ENCODE measurements at regions not wholly inside any gene's neighbourhood (a gene's known extent, or its start where the extent isn't known, plus 50 kb on each side); places are given as distances from the start of the nearest gene placed in this dataset.
"Not testable (repeated sequence)": the region's sequence is repeated elsewhere in the genome, so short reads cannot be mapped to it uniquely, and the experiment has no call there.

DNA sequence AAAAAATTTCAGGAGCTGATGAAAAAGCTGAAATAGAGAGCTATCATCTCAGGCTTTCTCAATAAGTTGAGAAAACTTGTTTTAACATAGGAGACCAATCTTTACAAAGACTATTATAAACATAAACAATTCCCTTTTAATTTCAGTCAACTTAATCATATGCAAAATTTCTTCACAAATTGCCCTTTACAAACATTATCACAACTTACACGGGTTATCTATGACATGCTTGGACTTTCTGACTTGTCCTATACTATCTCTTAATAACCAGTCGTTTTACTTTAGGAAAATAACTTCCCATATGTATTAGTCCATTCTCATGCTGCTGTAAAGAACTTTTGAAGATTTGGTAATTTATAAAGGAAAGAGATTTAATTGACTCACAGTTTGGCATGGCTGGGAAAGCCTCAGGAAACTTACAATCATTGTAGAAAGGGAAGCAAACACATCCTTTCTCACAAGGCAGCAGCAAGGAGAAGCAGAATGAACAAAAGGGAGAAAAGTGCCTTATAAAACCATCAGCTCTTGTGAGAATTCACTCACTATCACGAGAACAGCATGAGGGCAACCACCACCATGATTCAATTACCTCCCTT, 1583.7 kb upstream of the CELF4 start:
- Histone ChIP-seq H3K27me3 (no peaks in the 10 kb centered on the region), H3K27ac (no peak overlapping the region), H3K4me1 (no peaks in the 10 kb centered on the region), H3K9me3 (peaks cover 0 to 2% (median 0%) of the 10 kb centered on the region in 4 donors), H3K4me3 (no peak overlapping the region), H3K36me3 (no peaks in the 10 kb centered on the region)
- WGBS, 2 donors: 63 to 71% methylated on average over 3 of the region's 3 CpGs
- DNase-seq: no peak
- TF ChIP-seq, protein P1, sequence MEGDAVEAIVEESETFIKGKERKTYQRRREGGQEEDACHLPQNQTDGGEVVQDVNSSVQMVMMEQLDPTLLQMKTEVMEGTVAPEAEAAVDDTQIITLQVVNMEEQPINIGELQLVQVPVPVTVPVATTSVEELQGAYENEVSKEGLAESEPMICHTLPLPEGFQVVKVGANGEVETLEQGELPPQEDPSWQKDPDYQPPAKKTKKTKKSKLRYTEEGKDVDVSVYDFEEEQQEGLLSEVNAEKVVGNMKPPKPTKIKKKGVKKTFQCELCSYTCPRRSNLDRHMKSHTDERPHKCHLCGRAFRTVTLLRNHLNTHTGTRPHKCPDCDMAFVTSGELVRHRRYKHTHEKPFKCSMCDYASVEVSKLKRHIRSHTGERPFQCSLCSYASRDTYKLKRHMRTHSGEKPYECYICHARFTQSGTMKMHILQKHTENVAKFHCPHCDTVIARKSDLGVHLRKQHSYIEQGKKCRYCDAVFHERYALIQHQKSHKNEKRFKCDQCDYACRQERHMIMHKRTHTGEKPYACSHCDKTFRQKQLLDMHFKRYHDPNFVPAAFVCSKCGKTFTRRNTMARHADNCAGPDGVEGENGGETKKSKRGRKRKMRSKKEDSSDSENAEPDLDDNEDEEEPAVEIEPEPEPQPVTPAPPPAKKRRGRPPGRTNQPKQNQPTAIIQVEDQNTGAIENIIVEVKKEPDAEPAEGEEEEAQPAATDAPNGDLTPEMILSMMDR (IDR thresholded peaks at IDR 0.05): no peak
- TF ChIP-seq EP300 (IDR thresholded peaks at IDR 0.05): no peak
- TF ChIP-seq POLR2AphosphoS5 (IDR thresholded peaks at IDR 0.05): no peak
- no peak for TF ChIP-seq POLR2A (IDR thresholded peaks at IDR 0.05)
- intact Hi-C loops (cut with DNase I): no loop called here

DNA sequence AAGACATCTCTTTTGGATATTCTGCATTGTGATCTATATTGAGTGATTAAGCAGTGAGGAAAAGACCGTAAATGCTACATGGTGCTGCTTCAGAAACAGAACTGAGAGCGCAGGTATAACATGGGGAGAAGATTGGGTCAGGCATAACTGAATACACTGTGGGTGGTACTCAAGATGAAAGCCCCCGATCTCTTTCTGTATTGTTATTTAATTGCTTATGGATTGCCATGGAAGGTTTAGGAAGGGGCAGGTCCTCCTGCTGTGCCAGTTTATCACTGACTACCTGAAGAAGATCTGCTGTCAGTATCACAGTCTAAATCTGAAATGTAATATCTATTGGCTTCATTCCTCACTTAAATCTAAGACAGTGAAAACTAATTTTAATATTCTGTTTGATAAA, 1568.7 kb upstream of the CELF4 start:
- no peaks in the 10 kb centered on the region for H3K36me3 ChIP-seq
- H3K4me1 ChIP-seq: no peaks in the 10 kb centered on the region
- H3K27me3 ChIP-seq: no peaks in the 10 kb centered on the region
- no peak for DNase-seq
- TF ChIP-seq POLR2A (IDR thresholded peaks at IDR 0.05): no peak
- TF ChIP-seq EP300 (IDR thresholded peaks at IDR 0.05): no peak
- TF ChIP-seq, protein P1 (IDR thresholded peaks at IDR 0.05): no peak
- TF ChIP-seq POLR2AphosphoS5 (IDR thresholded peaks at IDR 0.05): no peak
- H3K9me3 ChIP-seq: no peaks in the 10 kb centered on the region
- no peak overlapping the region for H3K4me3 ChIP-seq
- H3K27ac ChIP-seq: no peak overlapping the region
- intact Hi-C loops (cut with DNase I): no loop called here
- WGBS, 2 donors: 90 to 93% methylated on average over 3 of the region's 3 CpGs

DNA sequence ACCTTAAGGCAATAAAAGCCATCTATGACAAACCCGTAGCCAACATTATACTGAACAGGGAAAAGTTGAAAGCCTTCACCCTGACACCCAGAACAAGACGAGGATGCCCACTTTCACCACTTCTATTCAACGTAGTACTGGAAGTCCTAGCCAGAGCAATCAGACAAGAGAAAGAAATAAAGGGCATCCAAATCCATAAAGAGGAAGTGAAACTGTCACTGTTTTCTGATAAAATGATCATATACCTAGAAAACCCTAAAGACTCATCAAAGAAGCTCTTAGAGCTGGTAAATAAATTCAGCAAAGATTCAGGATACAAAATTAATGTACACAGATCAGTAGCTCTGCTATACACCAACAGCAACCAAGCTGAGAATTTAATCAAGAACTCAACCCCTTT, 1561.9 kb upstream of the CELF4 start:
- H3K36me3 ChIP-seq; DNase-seq; H3K27me3 ChIP-seq; intact Hi-C loops (cut with DNase I); H3K27ac ChIP-seq; H3K9me3 ChIP-seq; H3K4me1 ChIP-seq; H3K4me3 ChIP-seq: not testable (repeated sequence)
- 85 to 88% methylated on average over 3 of the region's 3 CpGs for WGBS, 2 donors

DNA sequence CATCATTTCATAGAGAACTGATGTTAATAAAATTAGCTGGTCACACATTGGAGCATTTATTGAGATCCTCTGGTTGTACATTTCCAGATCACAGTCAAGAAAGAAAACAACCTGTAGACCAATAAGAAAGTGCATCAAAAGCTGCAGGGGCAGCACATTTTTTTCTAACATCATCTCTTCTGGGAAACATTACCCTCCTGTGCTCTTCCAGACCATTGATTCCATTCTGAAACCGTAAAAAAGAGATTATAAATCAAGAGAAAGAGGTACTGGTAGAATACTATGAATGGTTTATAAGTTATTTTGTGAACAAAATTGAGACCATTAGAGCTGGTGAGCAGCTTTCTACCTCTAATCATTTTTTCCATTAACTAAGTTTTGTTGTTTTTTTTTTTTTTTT, 1548.2 kb upstream of the CELF4 start:
- intact Hi-C loops (cut with DNase I): no loop called here

DNA sequence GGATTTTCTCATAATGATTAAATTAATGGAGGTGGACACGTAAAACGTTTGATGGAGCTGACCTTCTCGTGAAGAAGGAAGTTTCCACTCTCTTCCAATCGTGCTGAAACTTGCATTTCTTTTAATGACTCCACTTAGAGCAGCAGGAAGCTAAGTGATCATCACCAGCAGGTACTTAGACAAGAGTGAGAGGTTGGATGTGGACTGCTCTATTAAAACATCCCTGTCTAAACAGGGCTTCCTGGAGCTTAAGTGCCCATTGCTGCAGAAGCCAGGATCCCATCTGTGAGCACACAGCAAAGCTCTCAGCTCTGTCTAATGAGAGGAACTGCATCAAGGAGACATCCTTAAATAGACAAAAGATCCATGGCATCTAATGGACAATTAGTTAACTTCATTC, 1539.5 kb upstream of the CELF4 start:
- H3K4me1 ChIP-seq: no peaks in the 10 kb centered on the region
- H3K27me3 ChIP-seq: no peaks in the 10 kb centered on the region
- DNase-seq: no peak
- no peak overlapping the region for H3K4me3 ChIP-seq
- no peaks in the 10 kb centered on the region for H3K9me3 ChIP-seq
- H3K36me3 ChIP-seq: no peaks in the 10 kb centered on the region
- TF ChIP-seq EP300 (IDR thresholded peaks at IDR 0.05): no peak
- TF ChIP-seq POLR2A (IDR thresholded peaks at IDR 0.05): no peak
- no peak for TF ChIP-seq POLR2AphosphoS5 (IDR thresholded peaks at IDR 0.05)
- TF ChIP-seq, protein P1 (IDR thresholded peaks at IDR 0.05): no peak
- intact Hi-C loops (cut with DNase I): no loop called here
- 67 to 76% methylated on average over 4 of the region's 4 CpGs for WGBS, 2 donors
- no peak overlapping the region for H3K27ac ChIP-seq

More for the DNA sequence above, 1548.2 kb upstream of the CELF4 start:
- no peak overlapping the region for H3K27ac ChIP-seq
- H3K36me3 ChIP-seq: no peaks in the 10 kb centered on the region
- no peaks in the 10 kb centered on the region for H3K27me3 ChIP-seq
- TF ChIP-seq POLR2AphosphoS5 (IDR thresholded peaks at IDR 0.05): no peak
- H3K9me3 ChIP-seq: no peaks in the 10 kb centered on the region
- whole genome bisulfite sequencing, 2 donors: 85 to 95% methylated on average over 1 of the region's 1 CpG
- DNase-seq: no peak
- no peak overlapping the region for H3K4me3 ChIP-seq
- H3K4me1 ChIP-seq: no peaks in the 10 kb centered on the region

DNA sequence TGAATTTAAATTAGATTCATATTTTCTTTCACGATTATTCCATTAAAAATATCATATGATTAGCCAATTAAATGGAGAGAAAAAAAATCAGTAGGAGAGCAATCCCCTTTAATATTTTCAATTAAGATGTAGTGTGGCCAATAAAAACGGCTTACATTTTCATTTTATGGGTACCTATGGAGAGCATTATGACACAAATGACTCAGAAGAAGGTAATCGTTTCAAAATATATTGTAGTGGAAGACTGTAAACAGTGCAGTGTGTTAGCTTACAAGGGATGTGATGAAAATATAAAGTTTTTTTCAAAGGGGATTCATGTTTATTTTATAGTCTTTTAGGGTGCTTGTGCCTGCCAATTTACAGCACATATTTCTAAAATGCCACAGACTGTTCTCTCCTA, 1507.4 kb upstream of the CELF4 start:
- H3K36me3 ChIP-seq: no peaks in the 10 kb centered on the region
- DNase-seq: no peak
- H3K4me3 ChIP-seq: no peak overlapping the region
- no peak overlapping the region for H3K27ac ChIP-seq
- no peaks in the 10 kb centered on the region for H3K27me3 ChIP-seq
- H3K9me3 ChIP-seq: no peaks in the 10 kb centered on the region
- TF ChIP-seq POLR2AphosphoS5 (IDR thresholded peaks at IDR 0.05): no peak
- no peak for TF ChIP-seq EP300 (IDR thresholded peaks at IDR 0.05)
- TF ChIP-seq, protein P1 (IDR thresholded peaks at IDR 0.05): no peak
- TF ChIP-seq POLR2A (IDR thresholded peaks at IDR 0.05): no peak
- intact Hi-C loops (cut with DNase I): no loop called here
- no peaks in the 10 kb centered on the region for H3K4me1 ChIP-seq
- 61 to 79% methylated on average over 3 of the region's 3 CpGs for WGBS, 2 donors

Data from sigmoid colon (tissue), 6 donors.